ENCODE measurements at regions not wholly inside any gene's neighbourhood (a gene's known extent, or its start where the extent isn't known, plus 50 kb on each side); places are given as distances from the start of the nearest gene placed in this dataset.

DNA sequence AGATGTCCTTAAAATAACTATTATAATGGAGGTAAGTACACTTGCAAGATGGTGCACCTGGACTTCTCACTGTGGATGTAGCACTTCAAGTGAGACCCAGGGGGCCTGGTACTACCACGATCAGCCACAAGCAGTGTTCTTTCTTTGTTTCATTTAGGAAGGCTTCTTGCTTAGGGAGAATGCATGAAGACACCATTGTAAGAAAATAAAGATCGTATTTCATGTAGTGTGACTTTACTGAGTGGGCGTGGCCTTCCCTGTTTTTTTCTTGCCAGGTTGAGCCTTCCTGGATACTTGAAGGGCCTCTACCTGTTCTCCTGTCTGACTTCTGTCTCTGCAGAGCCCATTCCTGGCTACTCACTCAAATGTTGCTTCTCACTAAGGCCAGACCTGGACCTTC, 615.6 kb upstream of the SOX11 start:
- Histone ChIP-seq H3K27me3 (ENCODE audit: insufficient read depth, insufficient read length) (no peaks in the 10 kb centered on the region), H3K4me3 (ENCODE audit: insufficient read length, low read depth) (no peak overlapping the region), H3K36me3 (ENCODE audit: insufficient read depth, insufficient read length, low read length) (no peaks in the 10 kb centered on the region), H3K9me3 (ENCODE audit: insufficient read depth, low read length) (0 out of 2 replicates have a peak, but pooled peaks cover 4% of the 10 kb centered on the region), H3K4me1 (ENCODE audit: insufficient read depth, insufficient read length) (no peaks in the 10 kb centered on the region), H3K9ac (ENCODE audit: insufficient read length, low read depth) (no peak overlapping the region)
- TF ChIP-seq SUZ12 (IDR thresholded peaks at IDR 0.05; ENCODE audit: extremely low read depth, insufficient read depth, insufficient read length) (no peak), YY1 (IDR thresholded peaks at IDR 0.05; ENCODE audit: insufficient read depth, insufficient read length) (no peak), ZNF274 (IDR thresholded peaks at IDR 0.05; ENCODE audit: low read depth, low read length) (no peak)
- DNase-seq (ENCODE audit: low read depth, low spot score): no peak

DNA sequence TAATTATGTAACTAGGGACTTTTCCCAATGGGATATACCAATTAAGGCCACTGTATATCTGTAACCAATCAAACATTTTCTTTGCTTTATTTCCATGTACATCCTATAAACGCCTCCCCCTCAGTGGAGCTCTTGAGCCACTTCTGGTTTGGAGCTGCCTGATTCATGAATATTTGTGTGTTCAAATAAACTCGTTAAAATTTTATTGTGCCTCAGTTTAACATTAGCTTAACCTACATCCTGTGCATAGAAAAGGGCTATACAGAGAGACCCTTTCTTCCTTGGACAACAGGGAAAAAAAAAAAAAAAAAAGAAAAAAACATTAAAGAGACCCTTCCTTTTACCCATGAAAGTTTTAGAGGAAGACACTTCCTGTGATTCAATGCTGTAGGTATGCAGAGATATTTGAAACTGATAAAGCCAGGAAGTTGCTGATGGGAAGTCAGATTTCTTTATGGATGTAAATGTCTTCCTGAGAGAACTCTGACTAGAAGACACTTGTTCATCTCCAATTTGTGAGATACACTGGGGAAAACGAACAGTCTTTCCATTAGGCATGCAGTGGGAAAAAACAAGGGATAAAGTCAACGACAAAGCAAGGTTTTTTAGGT, 614.6 kb upstream of the SOX11 start:
- Histone ChIP-seq H3K4me1 (ENCODE audit: insufficient read depth, insufficient read length) (no peaks in the 10 kb centered on the region), H3K4me3 (ENCODE audit: insufficient read length, low read depth) (no peak overlapping the region), H3K9me3 (ENCODE audit: insufficient read depth, low read length) (0 out of 2 replicates have a peak, but pooled peaks cover 4% of the 10 kb centered on the region), H3K36me3 (ENCODE audit: insufficient read depth, insufficient read length, low read length) (no peaks in the 10 kb centered on the region), H3K9ac (ENCODE audit: insufficient read length, low read depth) (no peak overlapping the region), H3K27me3 (ENCODE audit: insufficient read depth, insufficient read length) (no peaks in the 10 kb centered on the region)
- TF ChIP-seq YY1 (IDR thresholded peaks at IDR 0.05; ENCODE audit: insufficient read depth, insufficient read length) (no peak), SUZ12 (IDR thresholded peaks at IDR 0.05; ENCODE audit: extremely low read depth, insufficient read depth, insufficient read length) (no peak), ZNF274 (IDR thresholded peaks at IDR 0.05; ENCODE audit: low read depth, low read length) (no peak)
- DNase-seq (ENCODE audit: low read depth, low spot score): no peak

DNA sequence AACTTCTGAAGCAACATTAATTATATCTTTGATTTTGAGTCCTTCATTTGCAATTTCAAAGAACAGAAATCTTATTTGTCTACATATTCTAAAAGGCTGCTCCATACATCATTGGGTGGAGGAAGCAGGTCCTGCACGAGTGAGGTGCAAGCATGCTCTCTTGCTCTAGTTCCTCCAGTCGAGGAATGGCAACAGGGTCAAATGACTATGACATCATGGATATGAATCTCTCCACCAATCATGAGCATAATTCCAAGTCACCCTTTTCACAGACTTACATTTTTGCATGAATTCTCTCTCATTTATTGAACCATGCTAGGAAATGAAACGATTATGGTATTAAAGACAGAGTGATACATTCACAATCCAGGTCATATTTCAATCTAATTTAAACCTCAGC, 608.8 kb upstream of the SOX11 start:
- Histone ChIP-seq H3K27me3 (ENCODE audit: insufficient read depth, insufficient read length) (no peaks in the 10 kb centered on the region), H3K36me3 (ENCODE audit: insufficient read depth, insufficient read length, low read length) (no peaks in the 10 kb centered on the region), H3K4me3 (ENCODE audit: insufficient read length, low read depth) (no peak overlapping the region), H3K4me1 (ENCODE audit: insufficient read depth, insufficient read length) (no peaks in the 10 kb centered on the region), H3K9ac (ENCODE audit: insufficient read length, low read depth) (no peak overlapping the region), H3K9me3 (ENCODE audit: insufficient read depth, low read length) (no peaks in the 10 kb centered on the region)
- TF ChIP-seq SUZ12 (IDR thresholded peaks at IDR 0.05; ENCODE audit: extremely low read depth, insufficient read depth, insufficient read length) (no peak), YY1 (IDR thresholded peaks at IDR 0.05; ENCODE audit: insufficient read depth, insufficient read length) (no peak), ZNF274 (IDR thresholded peaks at IDR 0.05; ENCODE audit: low read depth, low read length) (no peak)
- no peak for DNase-seq (ENCODE audit: low read depth, low spot score)

DNA sequence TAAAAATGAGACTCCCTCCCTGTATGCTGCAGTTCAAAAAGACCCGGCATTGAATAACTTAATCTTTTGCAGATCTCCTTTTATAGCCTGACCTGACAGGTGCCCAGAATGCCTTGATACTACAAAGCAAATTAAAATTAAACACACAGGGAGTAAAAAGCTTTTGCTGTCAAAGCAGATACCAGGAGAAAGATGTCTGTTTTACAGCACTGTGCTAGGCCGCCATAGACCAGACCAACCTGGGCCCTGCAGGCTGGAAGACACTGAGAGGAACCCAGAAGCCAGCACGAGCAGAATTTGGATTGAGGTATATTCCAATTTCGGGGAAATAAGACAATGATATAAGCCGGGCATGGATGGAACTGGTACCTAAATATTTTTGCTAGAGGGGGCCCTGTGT, 602.8 kb upstream of the SOX11 start:
- Histone ChIP-seq H3K4me3 (ENCODE audit: insufficient read length, low read depth) (no peak overlapping the region), H3K4me1 (ENCODE audit: insufficient read depth, insufficient read length) (no peaks in the 10 kb centered on the region), H3K9me3 (ENCODE audit: insufficient read depth, low read length) (no peaks in the 10 kb centered on the region), H3K36me3 (ENCODE audit: insufficient read depth, insufficient read length, low read length) (no peaks in the 10 kb centered on the region), H3K27me3 (ENCODE audit: insufficient read depth, insufficient read length) (no peaks in the 10 kb centered on the region), H3K9ac (ENCODE audit: insufficient read length, low read depth) (no peak overlapping the region)
- no peak for DNase-seq (ENCODE audit: low read depth, low spot score)
- TF ChIP-seq SUZ12 (IDR thresholded peaks at IDR 0.05; ENCODE audit: extremely low read depth, insufficient read depth, insufficient read length) (no peak), YY1 (IDR thresholded peaks at IDR 0.05; ENCODE audit: insufficient read depth, insufficient read length) (no peak), ZNF274 (IDR thresholded peaks at IDR 0.05; ENCODE audit: low read depth, low read length) (no peak)

DNA sequence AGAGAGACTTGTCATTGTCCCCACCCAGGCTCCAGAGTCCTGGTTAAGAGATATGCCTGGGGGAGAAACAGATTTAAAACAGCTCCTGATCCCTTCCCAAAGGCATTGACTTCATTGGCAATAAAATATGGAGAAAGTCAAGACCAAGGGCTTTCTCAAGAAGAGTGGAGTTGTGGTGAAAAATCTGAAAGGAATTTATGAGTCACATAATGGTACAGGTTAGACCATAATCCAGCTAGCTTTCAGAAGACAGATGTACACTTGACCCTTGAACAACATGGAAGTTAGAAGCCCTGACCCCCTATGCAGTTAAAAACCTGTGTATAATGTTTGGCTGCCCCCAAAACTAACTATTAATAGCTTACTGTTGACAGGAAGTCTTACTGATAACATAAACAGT, 599.1 kb upstream of the SOX11 start:
- Histone ChIP-seq H3K9ac (ENCODE audit: insufficient read length, low read depth) (no peak overlapping the region), H3K36me3 (ENCODE audit: insufficient read depth, insufficient read length, low read length) (no peaks in the 10 kb centered on the region), H3K4me3 (ENCODE audit: insufficient read length, low read depth) (no peak overlapping the region), H3K27me3 (ENCODE audit: insufficient read depth, insufficient read length) (no peaks in the 10 kb centered on the region), H3K9me3 (ENCODE audit: insufficient read depth, low read length) (no peaks in the 10 kb centered on the region; the same call in 1 of the 2 replicates), H3K4me1 (ENCODE audit: insufficient read depth, insufficient read length) (no peaks in the 10 kb centered on the region)
- DNase-seq (ENCODE audit: low read depth, low spot score): no peak
- no peak for TF ChIP-seq YY1 (IDR thresholded peaks at IDR 0.05; ENCODE audit: insufficient read depth, insufficient read length)

DNA sequence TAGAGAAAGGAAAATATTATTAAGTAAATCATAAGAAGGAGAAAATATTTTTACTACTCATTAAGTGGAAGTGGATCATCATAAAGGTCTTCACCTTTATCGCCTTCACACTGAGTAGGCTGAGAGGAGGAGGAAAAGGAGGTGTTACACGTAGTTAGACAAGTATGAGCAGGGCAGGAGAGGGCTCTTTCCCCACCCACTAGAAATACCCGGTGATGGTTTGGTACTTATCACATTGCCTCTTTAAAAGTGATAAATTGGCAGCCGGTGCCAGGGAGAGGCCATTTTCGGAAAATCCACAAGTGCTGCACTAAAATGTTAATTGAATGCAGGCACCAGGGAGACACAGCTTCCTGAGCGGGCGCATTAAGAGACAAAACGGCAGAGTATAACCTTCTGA, 598.7 kb upstream of the SOX11 start:
- Histone ChIP-seq H3K36me3 (ENCODE audit: insufficient read depth, insufficient read length, low read length) (no peaks in the 10 kb centered on the region), H3K27me3 (ENCODE audit: insufficient read depth, insufficient read length) (no peaks in the 10 kb centered on the region), H3K4me1 (ENCODE audit: insufficient read depth, insufficient read length) (no peaks in the 10 kb centered on the region), H3K4me3 (ENCODE audit: insufficient read length, low read depth) (no peak overlapping the region), H3K9me3 (ENCODE audit: insufficient read depth, low read length) (no peaks in the 10 kb centered on the region; the same call in 1 of the 2 replicates), H3K9ac (ENCODE audit: insufficient read length, low read depth) (no peak overlapping the region)
- TF ChIP-seq ZNF274 (IDR thresholded peaks at IDR 0.05; ENCODE audit: low read depth, low read length) (no peak), YY1 (IDR thresholded peaks at IDR 0.05; ENCODE audit: insufficient read depth, insufficient read length) (no peak)
- no peak for DNase-seq (ENCODE audit: low read depth, low spot score)

DNA sequence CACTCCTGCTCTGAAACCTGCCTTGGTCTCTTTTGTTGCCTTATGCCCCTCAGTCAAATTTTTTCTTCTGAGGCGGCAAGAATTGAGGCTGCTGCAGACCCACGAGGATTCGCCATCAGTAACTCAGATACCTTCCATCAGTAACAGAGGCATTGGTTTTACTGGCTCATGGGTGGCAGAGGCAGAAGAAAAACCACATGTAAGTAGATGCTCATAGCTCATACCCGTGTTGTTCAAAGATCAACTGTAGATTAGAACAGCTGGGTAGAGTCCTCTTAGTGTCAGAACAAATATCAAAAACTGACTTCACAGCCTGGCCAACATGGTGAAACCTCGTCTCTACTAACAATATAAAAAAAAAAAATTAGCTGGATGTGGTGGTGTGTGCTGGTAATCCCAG, 598.0 kb upstream of the SOX11 start:
- TF ChIP-seq YY1 (IDR thresholded peaks at IDR 0.05; ENCODE audit: insufficient read depth, insufficient read length) (no peak), ZNF274 (IDR thresholded peaks at IDR 0.05; ENCODE audit: low read depth, low read length) (no peak), SUZ12 (IDR thresholded peaks at IDR 0.05; ENCODE audit: extremely low read depth, insufficient read depth, insufficient read length) (no peak)
- no peak for DNase-seq (ENCODE audit: low read depth, low spot score)

More for the DNA sequence above, 598.0 kb upstream of the SOX11 start:
- Histone ChIP-seq H3K4me3 (ENCODE audit: insufficient read length, low read depth) (no peak overlapping the region), H3K9ac (ENCODE audit: insufficient read length, low read depth) (no peak overlapping the region), H3K4me1 (ENCODE audit: insufficient read depth, insufficient read length) (no peaks in the 10 kb centered on the region), H3K27me3 (ENCODE audit: insufficient read depth, insufficient read length) (no peaks in the 10 kb centered on the region), H3K9me3 (ENCODE audit: insufficient read depth, low read length) (no peaks in the 10 kb centered on the region; the same call in 1 of the 2 replicates), H3K36me3 (ENCODE audit: insufficient read depth, insufficient read length, low read length) (no peaks in the 10 kb centered on the region)
